ENCODE measurements at regions not wholly inside any gene's neighbourhood (a gene's known extent, or its start where the extent isn't known, plus 50 kb on each side); places are given as distances from the start of the nearest gene placed in this dataset.

DNA sequence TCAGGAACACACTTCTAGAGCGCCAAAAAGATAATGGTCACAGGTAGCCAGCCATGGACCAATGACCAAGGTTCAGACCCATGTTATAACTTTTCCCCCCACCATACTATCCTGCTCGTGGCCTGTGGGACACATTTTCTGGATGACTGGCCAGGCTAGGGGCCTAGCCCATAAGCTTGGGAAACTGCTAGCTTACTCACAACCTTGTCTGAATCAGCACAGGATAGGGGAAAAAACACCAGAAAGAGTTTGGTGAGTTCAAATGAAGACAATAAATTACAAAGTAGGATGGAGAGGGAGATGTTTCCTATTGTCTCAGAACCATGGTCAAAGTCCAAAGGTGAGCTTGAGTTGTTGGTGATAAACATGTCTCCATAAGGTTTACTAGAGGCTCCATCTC, 156.3 kb upstream of the CCDC68 start:
- Histone ChIP-seq H3K36me3 (ENCODE audit: control insufficient read depth in 3 of 3, insufficient read depth in 2 of 3, low read depth in 1 of 3, low read length in 3 of 3) (no peaks in the 10 kb centered on the region), H3K4me3 (ENCODE audit: low read depth in 1 of 3, low read length in 3 of 3) (no peak overlapping the region), H3K27me3 (ENCODE audit: control insufficient read depth in 3 of 3, insufficient read depth in 3 of 3, low read length in 3 of 3) (no peaks in the 10 kb centered on the region), H3K4me1 (ENCODE audit: control insufficient read depth in 3 of 3, insufficient read depth in 2 of 3, low read depth in 1 of 3, low read length in 2 of 3) (no peaks in the 10 kb centered on the region), H3K27ac (ENCODE audit: low read depth in 1 of 3, low read length in 2 of 3) (no peak overlapping the region), H3K9me3 (ENCODE audit: control insufficient read depth in 2 of 2, insufficient read depth in 1 of 2, low read depth in 1 of 2, low read length in 1 of 2) (no peaks in the 10 kb centered on the region)
- DNase-seq (no peak), FAIRE-seq (no peak)
- WGBS, 3 donors: 72 to 90% (median 73%) methylated on average over 2 of the region's 2 CpGs

DNA sequence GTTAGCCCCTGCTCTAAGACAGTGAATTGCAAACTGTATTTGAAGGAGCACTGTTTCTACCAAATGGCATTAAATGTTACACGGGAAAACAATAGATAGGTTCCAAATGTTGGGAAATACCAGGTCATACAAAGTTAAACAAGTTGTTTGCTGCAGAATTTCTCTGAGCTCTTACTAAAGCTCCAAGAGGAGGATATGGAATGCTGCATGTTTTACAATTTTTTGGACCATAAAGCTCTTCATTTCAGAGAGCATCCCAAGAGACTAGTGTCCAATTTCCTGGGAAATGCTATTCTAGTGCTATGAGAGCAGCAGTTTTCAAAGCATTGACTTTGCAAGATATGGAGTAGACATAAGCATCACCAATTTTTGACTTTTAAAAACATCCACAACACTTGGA, 155.6 kb upstream of the CCDC68 start:
- H3K4me3 ChIP-seq (ENCODE audit: low read depth in 1 of 3, low read length in 3 of 3): no peak overlapping the region
- H3K4me1 ChIP-seq (ENCODE audit: control insufficient read depth in 3 of 3, insufficient read depth in 2 of 3, low read depth in 1 of 3, low read length in 2 of 3): no peaks in the 10 kb centered on the region
- H3K27ac ChIP-seq (ENCODE audit: low read depth in 1 of 3, low read length in 2 of 3): no peak overlapping the region
- no peak for DNase-seq
- H3K27me3 ChIP-seq (ENCODE audit: control insufficient read depth in 3 of 3, insufficient read depth in 3 of 3, low read length in 3 of 3): no peaks in the 10 kb centered on the region
- 58 to 72% (median 67%) methylated on average over 1 of the region's 1 CpG for WGBS, 3 donors
- H3K36me3 ChIP-seq (ENCODE audit: control insufficient read depth in 3 of 3, insufficient read depth in 2 of 3, low read depth in 1 of 3, low read length in 3 of 3): no peaks in the 10 kb centered on the region
- FAIRE-seq: no peak
- no peaks in the 10 kb centered on the region for H3K9me3 ChIP-seq (ENCODE audit: control insufficient read depth in 2 of 2, insufficient read depth in 1 of 2, low read depth in 1 of 2, low read length in 1 of 2)

DNA sequence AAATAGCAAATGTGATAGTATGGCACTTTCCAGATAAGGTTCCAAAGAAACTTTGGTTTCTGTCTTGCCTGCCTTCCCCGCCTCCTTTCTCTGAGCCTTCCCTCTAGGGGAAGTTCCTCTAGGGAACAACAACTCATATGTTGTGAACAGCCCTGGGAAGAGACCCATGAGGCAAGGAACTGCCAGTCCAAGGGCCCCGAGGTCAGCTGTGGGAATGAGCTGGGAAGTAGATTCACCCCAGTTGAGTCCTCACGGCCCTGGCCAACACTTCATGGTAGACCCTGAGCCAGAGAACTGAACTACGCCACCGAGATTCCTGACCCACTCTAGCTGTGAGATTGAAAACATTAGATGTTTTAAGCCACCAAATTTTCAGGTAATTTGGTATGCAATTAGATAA, 154.5 kb upstream of the CCDC68 start:
- FAIRE-seq: no peak
- Histone ChIP-seq H3K4me1 (ENCODE audit: control insufficient read depth in 3 of 3, insufficient read depth in 2 of 3, low read depth in 1 of 3, low read length in 2 of 3) (no peaks in the 10 kb centered on the region), H3K4me3 (ENCODE audit: low read depth in 1 of 3, low read length in 3 of 3) (no peak overlapping the region), H3K36me3 (ENCODE audit: control insufficient read depth in 3 of 3, insufficient read depth in 2 of 3, low read depth in 1 of 3, low read length in 3 of 3) (no peaks in the 10 kb centered on the region), H3K27me3 (ENCODE audit: control insufficient read depth in 3 of 3, insufficient read depth in 3 of 3, low read length in 3 of 3) (no peaks in the 10 kb centered on the region), H3K9me3 (ENCODE audit: control insufficient read depth in 2 of 2, insufficient read depth in 1 of 2, low read depth in 1 of 2, low read length in 1 of 2) (no peaks in the 10 kb centered on the region), H3K27ac (ENCODE audit: low read depth in 1 of 3, low read length in 2 of 3) (no peak overlapping the region)
- no peak for DNase-seq
- 88 to 95% (median 90%) methylated on average over 5 of the region's 5 CpGs for WGBS, 3 donors

DNA sequence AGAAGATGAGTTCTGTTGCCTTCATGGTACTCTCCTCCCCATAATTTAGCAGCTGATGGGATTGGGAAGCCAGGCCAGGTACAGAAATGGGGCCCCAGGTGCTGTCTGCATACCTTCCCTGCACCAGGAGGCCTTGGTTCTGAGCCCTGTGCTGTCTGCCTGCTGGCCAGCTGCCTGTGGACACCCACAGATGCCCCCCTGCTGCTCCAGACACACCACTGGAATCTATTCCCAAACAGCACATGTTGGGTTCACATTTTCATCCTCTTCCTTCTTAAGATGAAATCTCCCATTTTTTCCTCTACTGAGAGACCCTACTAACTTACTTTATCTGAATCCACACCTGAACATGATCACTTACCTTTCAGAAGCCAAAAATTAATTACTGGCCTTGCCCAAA, 152.0 kb upstream of the CCDC68 start:
- Histone ChIP-seq H3K9me3 (ENCODE audit: control insufficient read depth in 2 of 2, insufficient read depth in 1 of 2, low read depth in 1 of 2, low read length in 1 of 2) (no peaks in the 10 kb centered on the region), H3K27ac (ENCODE audit: low read depth in 1 of 3, low read length in 2 of 3) (no peak overlapping the region), H3K4me1 (ENCODE audit: control insufficient read depth in 3 of 3, insufficient read depth in 2 of 3, low read depth in 1 of 3, low read length in 2 of 3) (no peaks in the 10 kb centered on the region), H3K27me3 (ENCODE audit: control insufficient read depth in 3 of 3, insufficient read depth in 3 of 3, low read length in 3 of 3) (no peaks in the 10 kb centered on the region), H3K36me3 (ENCODE audit: control insufficient read depth in 3 of 3, insufficient read depth in 2 of 3, low read depth in 1 of 3, low read length in 3 of 3) (no peaks in the 10 kb centered on the region), H3K4me3 (ENCODE audit: low read depth in 1 of 3, low read length in 3 of 3) (no peak overlapping the region)
- FAIRE-seq (no peak), DNase-seq (no peak)

DNA sequence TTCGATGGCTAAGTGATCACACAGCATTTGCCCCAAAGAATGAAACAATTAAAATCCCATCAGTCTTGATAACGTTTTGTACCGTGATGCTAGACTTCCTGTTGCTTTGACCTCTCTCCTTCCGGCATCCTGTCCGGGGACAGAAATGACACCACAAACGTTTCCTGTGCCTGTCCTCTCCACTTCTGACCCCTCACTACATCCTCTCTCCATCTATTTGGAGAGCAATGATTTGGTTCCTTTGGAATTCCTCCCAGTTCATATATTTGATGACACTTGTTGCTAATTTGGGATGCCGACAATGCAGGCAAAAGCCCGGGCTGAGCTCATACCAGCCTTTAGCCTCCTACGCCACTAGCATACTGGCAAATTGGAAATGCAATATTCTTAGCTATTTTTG, 151.2 kb upstream of the CCDC68 start:
- Histone ChIP-seq H3K36me3 (ENCODE audit: control insufficient read depth in 3 of 3, insufficient read depth in 2 of 3, low read depth in 1 of 3, low read length in 3 of 3) (no peaks in the 10 kb centered on the region), H3K9me3 (ENCODE audit: control insufficient read depth in 2 of 2, insufficient read depth in 1 of 2, low read depth in 1 of 2, low read length in 1 of 2) (no peaks in the 10 kb centered on the region), H3K27me3 (ENCODE audit: control insufficient read depth in 3 of 3, insufficient read depth in 3 of 3, low read length in 3 of 3) (no peaks in the 10 kb centered on the region), H3K4me3 (ENCODE audit: low read depth in 1 of 3, low read length in 3 of 3) (no peak overlapping the region), H3K4me1 (ENCODE audit: control insufficient read depth in 3 of 3, insufficient read depth in 2 of 3, low read depth in 1 of 3, low read length in 2 of 3) (no peaks in the 10 kb centered on the region), H3K27ac (ENCODE audit: low read depth in 1 of 3, low read length in 2 of 3) (no peak overlapping the region)
- FAIRE-seq (no peak), DNase-seq (no peak)
- 60 to 68% (median 65%) methylated on average over 9 of the region's 9 CpGs for WGBS, 3 donors

DNA sequence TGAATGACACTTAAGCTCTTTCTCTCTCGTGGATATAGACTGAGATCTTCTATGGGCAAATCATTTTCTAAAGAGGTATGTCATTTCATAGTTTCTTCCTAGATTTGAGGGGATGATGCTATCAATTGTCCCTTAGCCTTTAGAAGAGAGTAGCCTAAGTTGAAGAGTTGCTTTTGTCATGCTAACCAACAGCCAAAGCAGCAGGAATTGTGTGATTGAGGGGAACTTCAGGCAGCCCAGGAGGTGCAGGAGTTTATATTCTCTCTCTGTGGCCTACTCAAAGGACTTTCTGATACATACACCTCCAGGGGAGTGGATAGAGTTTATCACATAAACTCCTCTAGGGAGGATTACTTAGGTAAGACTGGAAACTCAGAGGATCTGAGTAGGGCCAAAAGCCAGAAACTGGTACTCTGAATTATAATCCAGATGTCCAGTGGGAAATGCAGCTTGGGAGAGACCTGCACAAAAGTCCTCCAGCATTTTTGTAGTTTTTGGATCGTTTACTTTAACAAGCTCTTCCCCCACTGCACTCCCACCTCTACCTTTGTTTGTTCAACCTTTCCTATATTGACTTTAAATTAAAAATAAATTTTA, 150.7 kb upstream of the CCDC68 start:
- H3K36me3 ChIP-seq (ENCODE audit: control insufficient read depth in 3 of 3, insufficient read depth in 2 of 3, low read depth in 1 of 3, low read length in 3 of 3): no peaks in the 10 kb centered on the region
- no peak for DNase-seq
- H3K27me3 ChIP-seq (ENCODE audit: control insufficient read depth in 3 of 3, insufficient read depth in 3 of 3, low read length in 3 of 3): peaks cover 0 to 2% (median 0%) of the 10 kb centered on the region in 3 donors
- FAIRE-seq: no peak
- no peaks in the 10 kb centered on the region for H3K4me1 ChIP-seq (ENCODE audit: control insufficient read depth in 3 of 3, insufficient read depth in 2 of 3, low read depth in 1 of 3, low read length in 2 of 3)
- H3K27ac ChIP-seq (ENCODE audit: low read depth in 1 of 3, low read length in 2 of 3): no peak overlapping the region
- WGBS, 3 donors: 53 to 67% (median 61%) methylated on average over 2 of the region's 2 CpGs
- H3K4me3 ChIP-seq (ENCODE audit: low read depth in 1 of 3, low read length in 3 of 3): no peak overlapping the region
- H3K9me3 ChIP-seq (ENCODE audit: control insufficient read depth in 2 of 2, insufficient read depth in 1 of 2, low read depth in 1 of 2, low read length in 1 of 2): no peaks in the 10 kb centered on the region

DNA sequence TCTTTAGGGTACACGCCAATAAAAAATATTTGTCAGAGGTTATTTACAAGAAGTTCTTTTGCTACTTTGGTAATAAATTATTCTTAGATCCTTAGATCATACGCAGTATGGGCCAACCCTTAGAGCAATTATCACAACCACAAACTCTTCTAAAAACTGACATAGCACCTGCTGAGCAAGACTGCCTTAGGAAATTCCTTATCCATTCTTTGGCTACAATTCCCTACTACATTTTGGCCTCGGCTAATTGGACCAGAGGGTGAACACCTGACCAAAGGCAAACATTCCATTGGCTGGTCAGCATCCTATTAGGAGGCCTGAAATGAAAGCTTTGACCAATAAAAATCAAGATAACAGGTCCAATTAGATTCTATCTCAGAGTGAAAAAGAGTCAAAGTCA, 147.6 kb upstream of the CCDC68 start:
- peaks cover 0 to 2% (median 0%) of the 10 kb centered on the region in 3 donors for H3K27me3 ChIP-seq (ENCODE audit: control insufficient read depth in 3 of 3, insufficient read depth in 3 of 3, low read length in 3 of 3)
- 78 to 85% (median 82%) methylated on average over 3 of the region's 3 CpGs for WGBS, 3 donors
- H3K9me3 ChIP-seq (ENCODE audit: control insufficient read depth in 2 of 2, insufficient read depth in 1 of 2, low read depth in 1 of 2, low read length in 1 of 2): no peaks in the 10 kb centered on the region
- DNase-seq (no peak), FAIRE-seq (no peak)
- H3K36me3 ChIP-seq (ENCODE audit: control insufficient read depth in 3 of 3, insufficient read depth in 2 of 3, low read depth in 1 of 3, low read length in 3 of 3): no peaks in the 10 kb centered on the region
- H3K4me3 ChIP-seq (ENCODE audit: low read depth in 1 of 3, low read length in 3 of 3): no peak overlapping the region
- H3K27ac ChIP-seq (ENCODE audit: low read depth in 1 of 3, low read length in 2 of 3): no peak overlapping the region
- no peaks in the 10 kb centered on the region for H3K4me1 ChIP-seq (ENCODE audit: control insufficient read depth in 3 of 3, insufficient read depth in 2 of 3, low read depth in 1 of 3, low read length in 2 of 3)

DNA sequence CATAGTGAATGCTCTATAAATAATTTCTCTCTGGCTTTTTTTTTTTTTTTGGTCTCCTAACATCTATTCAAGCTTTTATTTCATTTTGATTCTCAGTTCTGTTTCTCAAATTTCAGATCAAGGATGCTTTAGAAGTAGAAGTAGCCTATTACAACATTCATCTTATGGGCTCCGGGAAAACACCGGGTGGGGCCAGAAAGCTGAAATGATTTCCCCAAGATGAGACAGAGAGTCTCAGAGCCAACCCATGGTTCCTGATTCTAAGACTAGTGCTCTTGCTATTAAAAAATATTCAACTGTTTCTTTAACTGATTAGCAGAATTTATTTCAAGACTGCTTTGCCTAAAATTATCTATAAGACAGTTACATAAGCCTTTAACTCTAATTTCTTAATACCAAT, 147.2 kb upstream of the CCDC68 start:
- FAIRE-seq (no peak), DNase-seq (no peak)
- peaks cover 0 to 2% (median 0%) of the 10 kb centered on the region in 3 donors for H3K27me3 ChIP-seq (ENCODE audit: control insufficient read depth in 3 of 3, insufficient read depth in 3 of 3, low read length in 3 of 3)
- no peak overlapping the region for H3K27ac ChIP-seq (ENCODE audit: low read depth in 1 of 3, low read length in 2 of 3)
- H3K4me3 ChIP-seq (ENCODE audit: low read depth in 1 of 3, low read length in 3 of 3): no peak overlapping the region
- H3K36me3 ChIP-seq (ENCODE audit: control insufficient read depth in 3 of 3, insufficient read depth in 2 of 3, low read depth in 1 of 3, low read length in 3 of 3): no peaks in the 10 kb centered on the region
- WGBS, 3 donors: 92 to 95% (median 93%) methylated on average over 2 of the region's 2 CpGs
- H3K4me1 ChIP-seq (ENCODE audit: control insufficient read depth in 3 of 3, insufficient read depth in 2 of 3, low read depth in 1 of 3, low read length in 2 of 3): no peaks in the 10 kb centered on the region
- H3K9me3 ChIP-seq (ENCODE audit: control insufficient read depth in 2 of 2, insufficient read depth in 1 of 2, low read depth in 1 of 2, low read length in 1 of 2): no peaks in the 10 kb centered on the region

DNA sequence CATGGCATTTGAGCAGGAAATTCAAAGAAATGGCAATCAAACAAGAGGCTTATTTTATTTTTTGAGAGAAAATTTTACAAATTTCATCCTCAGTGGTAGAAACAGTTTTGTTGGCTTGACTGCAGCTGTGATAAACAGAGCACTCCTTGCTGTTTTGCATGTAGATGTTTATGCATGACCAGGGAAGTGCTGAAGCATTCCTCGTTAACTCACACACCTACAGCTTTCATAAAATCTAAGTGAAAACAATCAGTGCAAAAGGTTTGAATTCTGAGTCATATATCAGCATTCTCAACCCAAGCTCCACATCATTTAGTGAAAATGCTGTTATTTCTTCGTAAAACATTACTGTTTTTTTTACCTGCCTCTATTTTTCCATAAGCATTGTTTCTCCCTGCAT, 146.6 kb upstream of the CCDC68 start:
- WGBS, 3 donors: 65 to 80% (median 67%) methylated on average over 2 of the region's 2 CpGs
- peaks cover 0 to 2% (median 0%) of the 10 kb centered on the region in 3 donors for H3K27me3 ChIP-seq (ENCODE audit: control insufficient read depth in 3 of 3, insufficient read depth in 3 of 3, low read length in 3 of 3)
- H3K27ac ChIP-seq (ENCODE audit: low read depth in 1 of 3, low read length in 2 of 3): no peak overlapping the region
- FAIRE-seq: no peak
- no peaks in the 10 kb centered on the region for H3K9me3 ChIP-seq (ENCODE audit: control insufficient read depth in 2 of 2, insufficient read depth in 1 of 2, low read depth in 1 of 2, low read length in 1 of 2)
- no peak for DNase-seq
- no peak overlapping the region for H3K4me3 ChIP-seq (ENCODE audit: low read depth in 1 of 3, low read length in 3 of 3)
- no peaks in the 10 kb centered on the region for H3K4me1 ChIP-seq (ENCODE audit: control insufficient read depth in 3 of 3, insufficient read depth in 2 of 3, low read depth in 1 of 3, low read length in 2 of 3)
- no peaks in the 10 kb centered on the region for H3K36me3 ChIP-seq (ENCODE audit: control insufficient read depth in 3 of 3, insufficient read depth in 2 of 3, low read depth in 1 of 3, low read length in 3 of 3)
